ENCODE measurements at regions not wholly inside any gene's neighbourhood (a gene's known extent, or its start where the extent isn't known, plus 50 kb on each side); places are given as distances from the start of the nearest gene placed in this dataset.

GRCh38 chr1:199959775-199960110 is 67.8 kb upstream of the NR5A2 start:
- Histone ChIP-seq H3K9me3 (ENCODE audit: control insufficient read depth, insufficient read depth, low read length) (no peaks in the 10 kb centered on the region), H3K27ac (ENCODE audit: low read length) (no peak overlapping the region), H3K4me1 (ENCODE audit: control insufficient read depth, insufficient read depth, low read length) (no peaks in the 10 kb centered on the region), H3K36me3 (ENCODE audit: control insufficient read depth, insufficient read depth, low read length) (no peaks in the 10 kb centered on the region), H3K27me3 (ENCODE audit: control insufficient read depth, insufficient read depth, low read length) (no peaks in the 10 kb centered on the region), H3K4me3 (ENCODE audit: low read length) (no peak overlapping the region)
- DNase-seq (ENCODE audit: low read depth, low spot score), result no peak
- no CpG with 5 or more reads among the region's 19 CpGs for WGBS (ENCODE audit: insufficient coverage, insufficient read length)

GRCh38 chr1:199970125-199970524 is 57.4 kb upstream of the NR5A2 start:
- H3K4me3 ChIP-seq (ENCODE audit: low read length), result no peak overlapping the region
- no peak overlapping the region for H3K27ac ChIP-seq (ENCODE audit: low read length)
- no peaks in the 10 kb centered on the region; the same call in 1 of the 2 replicates for H3K4me1 ChIP-seq (ENCODE audit: control insufficient read depth, insufficient read depth, low read length)
- no peaks in the 10 kb centered on the region for H3K9me3 ChIP-seq (ENCODE audit: control insufficient read depth, insufficient read depth, low read length)
- no peaks in the 10 kb centered on the region for H3K27me3 ChIP-seq (ENCODE audit: control insufficient read depth, insufficient read depth, low read length)
- DNase-seq (ENCODE audit: low read depth, low spot score), result no peak
- WGBS (ENCODE audit: insufficient coverage, insufficient read length), result no CpG with 5 or more reads among the region's 1 CpG
- H3K36me3 ChIP-seq (ENCODE audit: control insufficient read depth, insufficient read depth, low read length), result no peaks in the 10 kb centered on the region

- no peaks in the 10 kb centered on the region for H3K27me3 ChIP-seq (ENCODE audit: control insufficient read depth, insufficient read depth, low read length)
- WGBS (ENCODE audit: insufficient coverage, insufficient read length), result no CpG with 5 or more reads among the region's 6 CpGs
- no peak overlapping the region for H3K27ac ChIP-seq (ENCODE audit: low read length)
- DNase-seq (ENCODE audit: low read depth, low spot score), result no peak
- H3K4me3 ChIP-seq (ENCODE audit: low read length), result no peak overlapping the region
- H3K4me1 ChIP-seq (ENCODE audit: control insufficient read depth, insufficient read depth, low read length), result no peaks in the 10 kb centered on the region; the same call in 1 of the 2 replicates
- no peaks in the 10 kb centered on the region for H3K9me3 ChIP-seq (ENCODE audit: control insufficient read depth, insufficient read depth, low read length)
- no peaks in the 10 kb centered on the region for H3K36me3 ChIP-seq (ENCODE audit: control insufficient read depth, insufficient read depth, low read length)
These were observed 50.9 kb upstream of the NR5A2 start for GRCh38 chr1:199976496-199977144.
